PC-9 (cell line): ENCODE measurements at regions not wholly inside any gene's neighbourhood (a gene's known extent, or its start where the extent isn't known, plus 50 kb on each side); places are given as distances from the start of the nearest gene placed in this dataset.

Experiments used
- BruUV-seq: library from RNA; stranded (reverse); fragments of 400-500 nt; replicated peaks from 2 replicates; lab custom pipeline; 2021; lab: Mats Ljungman, UMichigan
- CTCF ChIA-PET: fragments of 300-600 bp; sonication (Branson Sonifier 250); formaldehyde crosslinking; loops from one replicate; lab custom pipeline; 2022; ENCODE audit warnings: antibody characterized with exemption; lab: Charles Lee
- POLR2A ChIA-PET: fragments of 300-600 bp; sonication (Branson Sonifier 250); formaldehyde crosslinking; loops from one replicate; lab custom pipeline; 2022; ENCODE audit warnings: antibody characterized with exemption; ENCODE audit not compliant: unreplicated experiment; lab: Charles Lee
- DNase-seq, 2 experiments: peaks; one replicate each; pipeline versions ENCODE4 v3.0.0 to v3.0.0-alpha.2; 2015 to 2022; ENCODE audit warnings: mixed read lengths in 1 of 2
- H2AFZ ChIP-seq: fragments of 200-600 bp; sonication (generic); 2 replicates; pipeline ENCODE4 v1.8.1; 2017; ENCODE audit warnings: antibody characterized with exemption
- H3F3A ChIP-seq: fragments of 200-600 bp; sonication (generic); 2 replicates; pipeline ENCODE4 v1.8.1; 2017; ENCODE audit warnings: antibody characterized with exemption, mild to moderate bottlenecking, low read depth; ENCODE audit not compliant: insufficient read depth
- H3K27ac ChIP-seq: fragments of 200-600 bp; sonication (generic); 2 replicates; pipeline ENCODE4 v1.6.1; 2016; ENCODE audit warnings: mixed run types
- H3K27me3 ChIP-seq: fragments of 200-600 bp; sonication (generic); 2 replicates; pipeline ENCODE4 v1.6.1; 2016; ENCODE audit warnings: low read depth, mixed run types; ENCODE audit not compliant: insufficient read depth
- H3K36me3 ChIP-seq: fragments of 200-600 bp; sonication (generic); 2 replicates; pipeline ENCODE4 v1.6.1; 2016; ENCODE audit warnings: low read depth, mixed run types
- H3K4me1 ChIP-seq: fragments of 200-600 bp; sonication (generic); replicated peaks from 2 replicates; pipeline ENCODE4 v1.6.1; 2016; ENCODE audit warnings: mixed run types; ENCODE audit not compliant: insufficient read depth
- H3K4me2 ChIP-seq: fragments of 200-600 bp; sonication (generic); 2 replicates; pipeline ENCODE4 v1.6.1; 2017; ENCODE audit warnings: mixed run types
- H3K4me3 ChIP-seq: fragments of 200-600 bp; sonication (generic); 2 replicates; pipeline ENCODE4 v1.6.1; 2016; ENCODE audit warnings: mixed run types
- H3K79me2 ChIP-seq: fragments of 200-600 bp; sonication (generic); 2 replicates; pipeline ENCODE4 v1.6.1; 2017; ENCODE audit warnings: low read depth, mixed run types
- H3K9me2 ChIP-seq: fragments of 200-600 bp; sonication (generic); 2 replicates; pipeline ENCODE4 v1.8.1; 2017; ENCODE audit warnings: mild to moderate bottlenecking; ENCODE audit not compliant: insufficient read depth
- H3K9me3 ChIP-seq: fragments of 200-600 bp; sonication (generic); 2 replicates; pipeline ENCODE4 v1.8.1; 2016; ENCODE audit warnings: low read depth; ENCODE audit not compliant: insufficient read depth
- H4K20me1 ChIP-seq: fragments of 200-600 bp; sonication (generic); 2 replicates; pipeline ENCODE4 v1.8.1; 2017; ENCODE audit not compliant: insufficient read depth
- EZH2 ChIP-seq: fragments of 200-600 bp; sonication (generic); IDR thresholded peaks from 2 replicates; pipeline ENCODE4 v1.8.0; 2017; ENCODE audit warnings: antibody characterized with exemption, low read depth
- intact Hi-C: fragments of 100-400 bp; cut with micrococcal nuclease; formaldehyde crosslinking; loops from one replicate; pipeline ENCODE4 v1.10.0; 2022; ENCODE audit not compliant: unreplicated experiment
- TF ChIP-seq, protein P1 (sequence below): fragments of 200-600 bp; sonication (generic); conservative IDR thresholded peaks from 2 replicates; pipeline ENCODE4 v1.6.1; 2017; ENCODE audit warnings: mixed run types, antibody characterized with exemption, mild to moderate bottlenecking, moderate library complexity

DNA sequence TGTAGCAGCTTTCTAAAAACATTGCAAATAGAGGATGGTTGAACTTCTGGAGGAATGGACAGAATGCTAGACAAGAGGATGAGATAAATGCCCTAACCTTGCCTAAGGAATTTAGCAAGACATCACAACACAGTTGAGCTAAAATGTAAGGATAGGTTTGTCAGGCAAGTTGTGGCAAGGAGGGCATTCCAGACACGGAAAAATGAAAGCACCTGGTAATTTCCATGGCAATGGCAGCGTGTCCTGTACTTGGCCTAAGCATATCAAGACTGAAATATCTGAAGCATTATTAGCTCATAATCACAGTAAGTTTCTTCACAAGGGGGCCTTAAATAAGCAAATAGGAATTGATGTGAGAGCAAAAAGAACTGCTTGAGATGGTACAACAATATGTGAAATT, 105.1 kb upstream of the USP25 start:
- TF ChIP-seq, protein P1, sequence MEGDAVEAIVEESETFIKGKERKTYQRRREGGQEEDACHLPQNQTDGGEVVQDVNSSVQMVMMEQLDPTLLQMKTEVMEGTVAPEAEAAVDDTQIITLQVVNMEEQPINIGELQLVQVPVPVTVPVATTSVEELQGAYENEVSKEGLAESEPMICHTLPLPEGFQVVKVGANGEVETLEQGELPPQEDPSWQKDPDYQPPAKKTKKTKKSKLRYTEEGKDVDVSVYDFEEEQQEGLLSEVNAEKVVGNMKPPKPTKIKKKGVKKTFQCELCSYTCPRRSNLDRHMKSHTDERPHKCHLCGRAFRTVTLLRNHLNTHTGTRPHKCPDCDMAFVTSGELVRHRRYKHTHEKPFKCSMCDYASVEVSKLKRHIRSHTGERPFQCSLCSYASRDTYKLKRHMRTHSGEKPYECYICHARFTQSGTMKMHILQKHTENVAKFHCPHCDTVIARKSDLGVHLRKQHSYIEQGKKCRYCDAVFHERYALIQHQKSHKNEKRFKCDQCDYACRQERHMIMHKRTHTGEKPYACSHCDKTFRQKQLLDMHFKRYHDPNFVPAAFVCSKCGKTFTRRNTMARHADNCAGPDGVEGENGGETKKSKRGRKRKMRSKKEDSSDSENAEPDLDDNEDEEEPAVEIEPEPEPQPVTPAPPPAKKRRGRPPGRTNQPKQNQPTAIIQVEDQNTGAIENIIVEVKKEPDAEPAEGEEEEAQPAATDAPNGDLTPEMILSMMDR, result no peak
- TF ChIP-seq EZH2, result no peak
- H2AFZ ChIP-seq, result no peak overlapping the region
- H3K4me2 ChIP-seq, result no peak overlapping the region
- no peaks in the 10 kb centered on the region for H3K79me2 ChIP-seq
- H3K9me2 ChIP-seq, result no peaks in the 10 kb centered on the region
- H3K27ac ChIP-seq, result no peak overlapping the region
- DNase-seq, result no peak
- intact Hi-C loops, result no loop called here
- H3K4me3 ChIP-seq, result no peak overlapping the region
- peaks cover 3% of the 10 kb centered on the region; the same call in 1 of the 2 replicates for H3F3A ChIP-seq
- no peaks in the 10 kb centered on the region for H4K20me1 ChIP-seq
- no TSS peak for BruUV-seq
- H3K9me3 ChIP-seq, result no peaks in the 10 kb centered on the region
- H3K4me1 ChIP-seq, result peaks cover 11% of the 10 kb centered on the region
- H3K27me3 ChIP-seq, result no peaks in the 10 kb centered on the region
- POLR2A ChIA-PET, result no interaction called here
- H3K36me3 ChIP-seq, result no peaks in the 10 kb centered on the region
- CTCF ChIA-PET, result no interaction called here

DNA sequence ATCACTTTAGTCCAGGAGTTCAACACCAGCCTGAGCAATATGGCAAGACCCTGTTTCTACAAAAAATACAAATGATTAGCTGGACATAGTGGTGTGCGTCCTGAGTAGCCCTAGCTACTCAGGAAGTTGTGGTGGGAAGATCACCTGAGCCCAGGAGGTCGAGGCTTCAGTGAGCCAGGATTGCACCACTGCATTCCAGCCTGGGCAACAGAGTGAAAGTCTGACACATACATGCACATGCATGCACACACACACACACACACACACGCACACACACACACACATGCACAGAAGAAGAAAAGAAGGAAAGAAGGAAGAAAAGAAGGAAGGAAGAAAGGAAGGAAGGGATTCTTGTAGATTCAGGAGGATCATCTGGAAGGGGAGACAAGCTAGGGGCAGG, 104.4 kb upstream of the USP25 start:
- no TSS peak for BruUV-seq
- H3F3A ChIP-seq, result peaks cover 3% of the 10 kb centered on the region; the same call in 1 of the 2 replicates
- no peaks in the 10 kb centered on the region for H4K20me1 ChIP-seq
- no peak overlapping the region for H3K4me2 ChIP-seq
- no peak overlapping the region for H2AFZ ChIP-seq
- no peak overlapping the region for H3K27ac ChIP-seq
- POLR2A ChIA-PET, result no interaction called here
- H3K4me3 ChIP-seq, result no peak overlapping the region
- no peaks in the 10 kb centered on the region for H3K27me3 ChIP-seq
- CTCF ChIA-PET, result no interaction called here
- intact Hi-C loops, result no loop called here
- no peak for DNase-seq
- H3K9me3 ChIP-seq, result peaks cover 2% of the 10 kb centered on the region
- H3K9me2 ChIP-seq, result no peaks in the 10 kb centered on the region
- H3K79me2 ChIP-seq, result no peaks in the 10 kb centered on the region
- peaks cover 13% of the 10 kb centered on the region for H3K4me1 ChIP-seq
- no peaks in the 10 kb centered on the region for H3K36me3 ChIP-seq
- no peak for TF ChIP-seq EZH2
- TF ChIP-seq, protein P1, result no peak

DNA sequence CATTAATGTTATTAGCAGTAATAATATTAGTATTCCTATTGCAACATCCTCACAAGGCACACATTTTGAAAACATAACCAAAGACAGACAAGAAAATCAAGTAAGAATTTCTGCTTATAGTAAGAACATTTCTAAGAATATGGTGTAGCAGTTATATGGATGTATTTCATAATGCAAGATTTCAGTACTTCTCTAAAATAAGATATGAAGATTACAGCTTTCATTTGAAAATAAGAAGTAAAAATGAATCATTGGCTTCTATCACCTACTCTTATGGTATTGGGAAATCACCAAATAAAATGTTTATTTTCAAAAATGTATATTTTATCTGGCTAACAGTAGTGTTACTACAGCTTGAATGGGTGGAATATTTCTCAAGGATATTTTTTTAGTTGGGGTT, 103.8 kb upstream of the USP25 start:
- H3K27me3 ChIP-seq, result no peaks in the 10 kb centered on the region
- H3K4me1 ChIP-seq, result peaks cover 13% of the 10 kb centered on the region
- H3F3A ChIP-seq, result peaks cover 3% of the 10 kb centered on the region; the same call in 1 of the 2 replicates
- no peaks in the 10 kb centered on the region for H3K36me3 ChIP-seq
- no peak overlapping the region for H3K4me3 ChIP-seq
- POLR2A ChIA-PET, result interaction anchor here (0.7 kb wide), 1 partner anchor 8 kb away, joined by 8 read pairs; no protein-coding TSS in a partner anchor
- no peaks in the 10 kb centered on the region for H4K20me1 ChIP-seq
- CTCF ChIA-PET, result no interaction called here
- no peak for TF ChIP-seq EZH2
- TF ChIP-seq, protein P1, result no peak
- DNase-seq, result no peak
- no peak overlapping the region for H3K27ac ChIP-seq
- peaks cover 6% of the 10 kb centered on the region for H3K9me3 ChIP-seq
- no peaks in the 10 kb centered on the region for H3K79me2 ChIP-seq
- BruUV-seq, result no TSS peak
- H2AFZ ChIP-seq, result no peak overlapping the region
- H3K4me2 ChIP-seq, result no peak overlapping the region
- intact Hi-C loops, result no loop called here
- H3K9me2 ChIP-seq, result no peaks in the 10 kb centered on the region
